ENCODE measurements at regions not wholly inside any gene's neighbourhood (a gene's known extent, or its start where the extent isn't known, plus 50 kb on each side); places are given as distances from the start of the nearest gene placed in this dataset.

DNA sequence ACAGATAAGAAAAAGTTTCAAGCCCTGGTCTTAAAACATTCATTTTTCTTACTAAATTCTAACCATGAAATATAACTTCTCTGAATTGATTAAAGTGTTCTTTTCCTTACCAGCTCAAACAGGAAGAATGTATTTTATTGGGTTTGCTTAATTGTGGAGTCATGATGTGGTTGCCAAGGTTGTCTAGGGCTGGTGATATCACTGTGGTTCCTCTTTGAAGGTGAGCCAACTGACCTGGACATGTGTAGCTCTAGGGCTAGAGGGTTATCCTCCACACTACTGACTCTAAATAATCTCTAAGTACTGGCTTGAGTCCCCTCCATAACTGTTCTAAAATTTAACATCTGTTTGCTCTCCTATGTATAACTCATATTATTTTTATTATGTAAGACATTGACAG, 529.6 kb downstream of the PIK3C3 start:
- TF ChIP-seq, protein P1, sequence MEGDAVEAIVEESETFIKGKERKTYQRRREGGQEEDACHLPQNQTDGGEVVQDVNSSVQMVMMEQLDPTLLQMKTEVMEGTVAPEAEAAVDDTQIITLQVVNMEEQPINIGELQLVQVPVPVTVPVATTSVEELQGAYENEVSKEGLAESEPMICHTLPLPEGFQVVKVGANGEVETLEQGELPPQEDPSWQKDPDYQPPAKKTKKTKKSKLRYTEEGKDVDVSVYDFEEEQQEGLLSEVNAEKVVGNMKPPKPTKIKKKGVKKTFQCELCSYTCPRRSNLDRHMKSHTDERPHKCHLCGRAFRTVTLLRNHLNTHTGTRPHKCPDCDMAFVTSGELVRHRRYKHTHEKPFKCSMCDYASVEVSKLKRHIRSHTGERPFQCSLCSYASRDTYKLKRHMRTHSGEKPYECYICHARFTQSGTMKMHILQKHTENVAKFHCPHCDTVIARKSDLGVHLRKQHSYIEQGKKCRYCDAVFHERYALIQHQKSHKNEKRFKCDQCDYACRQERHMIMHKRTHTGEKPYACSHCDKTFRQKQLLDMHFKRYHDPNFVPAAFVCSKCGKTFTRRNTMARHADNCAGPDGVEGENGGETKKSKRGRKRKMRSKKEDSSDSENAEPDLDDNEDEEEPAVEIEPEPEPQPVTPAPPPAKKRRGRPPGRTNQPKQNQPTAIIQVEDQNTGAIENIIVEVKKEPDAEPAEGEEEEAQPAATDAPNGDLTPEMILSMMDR (IDR thresholded peaks at IDR 0.05): no peak
- no peak for TF ChIP-seq POLR2A (IDR thresholded peaks at IDR 0.05)

Data from heart left ventricle (tissue), 13 donors.